ENCODE measurements at regions not wholly inside any gene's neighbourhood (a gene's known extent, or its start where the extent isn't known, plus 50 kb on each side); places are given as distances from the start of the nearest gene placed in this dataset.

DNA sequence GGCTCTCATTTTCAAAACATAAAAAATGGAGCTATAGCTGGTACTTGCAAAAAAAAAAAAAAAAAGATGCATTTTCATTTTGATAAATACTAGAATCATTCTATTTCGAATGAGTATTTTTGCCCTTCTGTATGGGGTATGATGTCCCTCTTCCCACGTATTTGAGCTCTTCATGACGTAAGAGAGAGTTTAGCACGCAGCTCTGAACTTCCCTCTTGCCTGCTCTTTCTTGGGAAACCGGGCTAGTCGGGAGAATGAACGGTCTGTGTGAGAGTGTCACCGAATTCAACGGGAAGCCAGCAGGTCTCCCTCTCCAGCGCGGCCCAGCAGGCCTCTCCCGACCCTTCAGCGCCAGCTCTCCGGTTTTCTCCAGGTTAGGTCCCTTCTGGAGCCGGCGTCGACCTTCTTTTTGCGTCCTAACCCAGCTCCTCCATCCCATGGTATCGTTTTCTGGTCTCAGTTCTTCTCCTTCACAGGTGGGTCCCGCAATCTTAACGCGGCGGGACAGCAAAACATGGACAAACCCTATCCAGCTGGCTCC, 159.2 kb upstream of the PITRM1 start:
- TF ChIP-seq POLR2A (IDR thresholded peaks at IDR 0.05), result no peak
- TF ChIP-seq, protein P1, sequence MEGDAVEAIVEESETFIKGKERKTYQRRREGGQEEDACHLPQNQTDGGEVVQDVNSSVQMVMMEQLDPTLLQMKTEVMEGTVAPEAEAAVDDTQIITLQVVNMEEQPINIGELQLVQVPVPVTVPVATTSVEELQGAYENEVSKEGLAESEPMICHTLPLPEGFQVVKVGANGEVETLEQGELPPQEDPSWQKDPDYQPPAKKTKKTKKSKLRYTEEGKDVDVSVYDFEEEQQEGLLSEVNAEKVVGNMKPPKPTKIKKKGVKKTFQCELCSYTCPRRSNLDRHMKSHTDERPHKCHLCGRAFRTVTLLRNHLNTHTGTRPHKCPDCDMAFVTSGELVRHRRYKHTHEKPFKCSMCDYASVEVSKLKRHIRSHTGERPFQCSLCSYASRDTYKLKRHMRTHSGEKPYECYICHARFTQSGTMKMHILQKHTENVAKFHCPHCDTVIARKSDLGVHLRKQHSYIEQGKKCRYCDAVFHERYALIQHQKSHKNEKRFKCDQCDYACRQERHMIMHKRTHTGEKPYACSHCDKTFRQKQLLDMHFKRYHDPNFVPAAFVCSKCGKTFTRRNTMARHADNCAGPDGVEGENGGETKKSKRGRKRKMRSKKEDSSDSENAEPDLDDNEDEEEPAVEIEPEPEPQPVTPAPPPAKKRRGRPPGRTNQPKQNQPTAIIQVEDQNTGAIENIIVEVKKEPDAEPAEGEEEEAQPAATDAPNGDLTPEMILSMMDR (IDR thresholded peaks at IDR 0.05), result no peak

Measured in right lobe of liver (tissue), 4 donors.